ENCODE measurements at regions not wholly inside any gene's neighbourhood (a gene's known extent, or its start where the extent isn't known, plus 50 kb on each side); places are given as distances from the start of the nearest gene placed in this dataset.
"Not testable (repeated sequence)": the region's sequence is repeated elsewhere in the genome, so short reads cannot be mapped to it uniquely, and the experiment has no call there.

GRCh38 chr5:108529381-108529780 is 147.5 kb upstream of the FBXL17 start:
- no peak for DNase-seq

- DNase-seq, result no peak
Observed at GRCh38 chr5:108528655-108529054, 146.8 kb upstream of the FBXL17 start.

- no peak for DNase-seq
Observed at GRCh38 chr5:108524564-108524963, 142.7 kb upstream of the FBXL17 start.

- DNase-seq, result no peak
Observed at GRCh38 chr5:108523360-108523759, 141.5 kb upstream of the FBXL17 start.

- peak; percentile 79 for DNase-seq
Observed at GRCh38 chr5:108521841-108522506, 140.1 kb upstream of the FBXL17 start.

GRCh38 chr5:108521011-108521700 is 139.3 kb upstream of the FBXL17 start:
- no peak for DNase-seq

GRCh38 chr5:108516785-108517184 is 134.9 kb upstream of the FBXL17 start:
- DNase-seq, result no peak

- no peak for DNase-seq
Observed at GRCh38 chr5:108515517-108516105, 133.7 kb upstream of the FBXL17 start.

- no peak for DNase-seq
Observed at GRCh38 chr5:108508979-108509378, 127.1 kb upstream of the FBXL17 start.

GRCh38 chr5:108507631-108508030 is 125.7 kb upstream of the FBXL17 start:
- no peak for DNase-seq

GRCh38 chr5:108505608-108506007 is 123.7 kb upstream of the FBXL17 start:
- no peak for DNase-seq

- no peak for DNase-seq
Observed at GRCh38 chr5:108504974-108505373, 123.1 kb upstream of the FBXL17 start.

GRCh38 chr5:108503986-108504385 is 122.1 kb upstream of the FBXL17 start:
- DNase-seq, result no peak

GRCh38 chr5:108495615-108496014 is 113.7 kb upstream of the FBXL17 start:
- DNase-seq, result not testable (repeated sequence)

GRCh38 chr5:108487951-108488350 is 106.1 kb upstream of the FBXL17 start:
- no peak for DNase-seq

- no peak for DNase-seq
Observed at GRCh38 chr5:108484035-108484434, 102.1 kb upstream of the FBXL17 start.

- DNase-seq, result peak; percentile 54
Observed at GRCh38 chr5:108481355-108481931, 99.5 kb upstream of the FBXL17 start.

GRCh38 chr5:108472237-108472636 is 90.3 kb upstream of the FBXL17 start:
- DNase-seq, result peak; percentile 3

- no peak for DNase-seq
Observed at GRCh38 chr5:108467563-108467962, 85.7 kb upstream of the FBXL17 start.

- DNase-seq, result no peak
Observed at GRCh38 chr5:108461628-108462367, 79.9 kb upstream of the FBXL17 start.

- no peak for DNase-seq
Observed at GRCh38 chr5:108459769-108460168, 77.9 kb upstream of the FBXL17 start.

- no peak for DNase-seq
Observed at GRCh38 chr5:108451269-108451668, 69.4 kb upstream of the FBXL17 start.

- DNase-seq, result not testable (repeated sequence)
Observed at GRCh38 chr5:108444130-108444529, 62.2 kb upstream of the FBXL17 start.

Measured in tongue (tissue), 1 donor.